SK-N-MC (cell line): ENCODE measurements at regions not wholly inside any gene's neighbourhood (a gene's known extent, or its start where the extent isn't known, plus 50 kb on each side); places are given as distances from the start of the nearest gene placed in this dataset.

ENCODE experiments used
- EZH2 ChIP-seq: fragments of 200-600 bp; sonication (generic); IDR thresholded peaks from one replicate; pipeline ENCODE4 v1.6.1; 2017; ENCODE audit warnings: antibody characterized with exemption
- POLR2AphosphoS5 ChIP-seq: IDR thresholded peaks from 2 replicates; pipeline ENCODE4 v1.6.1; 2012; ENCODE audit warnings: mild to moderate bottlenecking, low read depth, low read length, borderline replicate concordance

GRCh38 chr5:4642525-4642924 lies 497.6 kb upstream of the ADAMTS16 start:
- TF ChIP-seq POLR2AphosphoS5 = no peak
- TF ChIP-seq EZH2 = no peak
